T-helper 2 cell treated with Interferon-gamma antibody and Interleukin-4, amounts not matched to agents 5 μg/mL and 100 μg/mL, for 36 hours (primary cell): ENCODE measurements at regions not wholly inside any gene's neighbourhood (a gene's known extent, or its start where the extent isn't known, plus 50 kb on each side); places are given as distances from the start of the nearest gene placed in this dataset.

ENCODE experiments used
- DNase-seq: peaks from one replicate; pipeline ENCODE4 v3.0.0; 2021; ENCODE audit warnings: low spot score
- H3K27ac Mint-ChIP-seq: one replicate; pipeline ENCODE4 v1.8.0; 2021; ENCODE audit warnings: mild to moderate bottlenecking, mixed read lengths
- H3K27me3 Mint-ChIP-seq: one replicate; pipeline ENCODE4 v1.8.0; 2021; ENCODE audit warnings: low read depth, mixed read lengths
- H3K36me3 Mint-ChIP-seq: one replicate; pipeline ENCODE4 v1.8.0; 2021; ENCODE audit warnings: low read depth, mixed read lengths
- H3K4me1 Mint-ChIP-seq: one replicate; pipeline ENCODE4 v1.8.0; 2021; ENCODE audit warnings: low read depth, mixed read lengths
- H3K4me3 Mint-ChIP-seq: one replicate; pipeline ENCODE4 v1.8.0; 2022; ENCODE audit warnings: mild to moderate bottlenecking, moderate library complexity, mixed read lengths
- H3K9me3 Mint-ChIP-seq: one replicate; pipeline ENCODE4 v1.8.0; 2021; ENCODE audit warnings: mixed read lengths

DNA sequence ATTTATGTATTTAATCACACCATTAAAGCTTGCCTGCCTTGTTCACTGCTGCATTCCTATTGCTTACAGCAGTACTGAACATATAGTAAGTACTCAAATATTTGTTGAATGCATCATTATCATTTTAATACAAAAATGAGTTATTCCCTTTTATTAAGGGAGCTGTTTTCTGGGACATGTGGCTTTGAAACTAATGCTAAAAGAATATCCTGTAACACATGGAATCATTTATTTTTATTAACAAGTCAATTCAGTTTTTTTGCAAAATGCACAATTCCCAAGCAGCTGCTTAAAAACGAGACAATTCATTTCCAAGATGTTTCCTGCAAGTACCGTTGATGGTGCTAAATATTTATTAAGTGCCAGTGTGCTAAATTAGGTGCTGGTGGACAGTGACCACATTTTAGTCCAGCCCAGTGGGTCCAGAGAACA is 148.3 kb upstream of the NR3C1 start:
- no peaks in the 10 kb centered on the region for H3K27me3 Mint-ChIP-seq
- no peaks in the 10 kb centered on the region for H3K9me3 Mint-ChIP-seq
- H3K4me3 Mint-ChIP-seq = no peak overlapping the region
- H3K27ac Mint-ChIP-seq = no peak overlapping the region
- no peak for DNase-seq
- H3K36me3 Mint-ChIP-seq = no peaks in the 10 kb centered on the region
- H3K4me1 Mint-ChIP-seq = peaks cover under 1% of the 10 kb centered on the region

GRCh38 chr5:143550986-143551630 is 147.6 kb upstream of the NR3C1 start:
- Mint-ChIP-seq H3K27me3 (no peaks in the 10 kb centered on the region), H3K36me3 (no peaks in the 10 kb centered on the region), H3K4me1 (no peaks in the 10 kb centered on the region), H3K27ac (no peak overlapping the region), H3K9me3 (peaks cover under 1% of the 10 kb centered on the region), H3K4me3 (no peak overlapping the region)
- no peak for DNase-seq

GRCh38 chr5:143547342-143547741 is 143.9 kb upstream of the NR3C1 start:
- peaks cover 4% of the 10 kb centered on the region for H3K27me3 Mint-ChIP-seq
- peaks cover 3% of the 10 kb centered on the region for H3K9me3 Mint-ChIP-seq

GRCh38 chr5:143546394-143546793 is 142.9 kb upstream of the NR3C1 start:
- no peak for DNase-seq
- Mint-ChIP-seq H3K4me3 (no peak overlapping the region), H3K9me3 (peaks cover 3% of the 10 kb centered on the region), H3K27ac (no peak overlapping the region), H3K36me3 (peaks cover 1% of the 10 kb centered on the region), H3K27me3 (peaks cover 4% of the 10 kb centered on the region), H3K4me1 (peaks cover 5% of the 10 kb centered on the region)

More at GRCh38 chr5:143547342-143547741, 143.9 kb upstream of the NR3C1 start:
- H3K4me3 Mint-ChIP-seq = no peak overlapping the region
- peaks cover 1% of the 10 kb centered on the region for H3K36me3 Mint-ChIP-seq
- no peaks in the 10 kb centered on the region for H3K4me1 Mint-ChIP-seq
- no peak overlapping the region for H3K27ac Mint-ChIP-seq
- DNase-seq = no peak

GRCh38 chr5:143544606-143545005 is 141.1 kb upstream of the NR3C1 start:
- H3K36me3 Mint-ChIP-seq = peaks cover 1% of the 10 kb centered on the region
- no peak overlapping the region for H3K27ac Mint-ChIP-seq
- H3K4me1 Mint-ChIP-seq = peaks cover 5% of the 10 kb centered on the region
- peaks cover 10% of the 10 kb centered on the region for H3K9me3 Mint-ChIP-seq
- no peak overlapping the region for H3K4me3 Mint-ChIP-seq
- no peak for DNase-seq
- peaks cover 4% of the 10 kb centered on the region for H3K27me3 Mint-ChIP-seq

DNA sequence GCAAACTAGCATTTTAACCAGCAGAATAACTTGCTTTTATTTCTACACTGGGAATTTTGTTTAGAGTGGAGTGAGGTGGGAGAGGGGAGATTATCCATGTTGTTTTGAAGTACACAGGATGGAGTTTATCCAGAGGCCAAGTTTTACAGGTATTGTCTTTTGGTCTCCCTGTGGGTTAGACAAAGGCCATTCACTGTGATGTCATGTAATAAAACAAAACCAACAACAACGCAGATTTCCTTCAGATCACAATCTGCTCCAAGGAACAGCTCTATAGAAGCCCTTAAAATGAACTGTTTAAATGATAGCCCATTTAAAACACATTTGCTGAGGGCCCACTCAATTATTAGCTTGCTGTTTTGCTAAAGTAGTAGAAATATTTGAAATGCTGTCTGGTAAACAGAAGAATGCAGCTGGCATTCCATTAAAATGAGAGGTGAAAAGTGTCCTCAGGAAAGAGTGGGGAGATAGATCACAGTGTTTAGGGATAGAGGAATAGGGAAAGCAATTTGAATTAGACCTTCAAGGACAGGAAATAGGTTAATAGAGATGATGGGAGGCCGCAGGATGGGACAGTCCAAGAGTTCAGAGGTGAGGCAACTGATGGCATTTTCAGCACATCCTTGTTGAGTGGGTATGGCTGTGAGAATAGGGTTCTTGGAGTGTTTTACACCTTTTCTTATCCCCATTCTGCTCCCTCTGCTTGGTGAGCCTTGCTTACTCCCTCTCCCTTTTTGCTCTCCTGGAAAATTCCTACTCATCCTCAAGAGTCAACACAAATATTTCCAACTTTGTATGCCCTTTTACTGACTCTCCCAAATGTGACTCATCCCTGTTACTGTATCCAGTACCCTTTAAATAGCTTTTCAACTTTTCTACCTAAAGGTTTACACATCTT is 140.1 kb upstream of the NR3C1 start:
- Mint-ChIP-seq H3K9me3 (peaks cover 13% of the 10 kb centered on the region), H3K36me3 (peaks cover 1% of the 10 kb centered on the region), H3K4me3 (no peak overlapping the region), H3K4me1 (peaks cover 5% of the 10 kb centered on the region), H3K27ac (no peak overlapping the region), H3K27me3 (peaks cover 4% of the 10 kb centered on the region)
- no peak for DNase-seq

DNA sequence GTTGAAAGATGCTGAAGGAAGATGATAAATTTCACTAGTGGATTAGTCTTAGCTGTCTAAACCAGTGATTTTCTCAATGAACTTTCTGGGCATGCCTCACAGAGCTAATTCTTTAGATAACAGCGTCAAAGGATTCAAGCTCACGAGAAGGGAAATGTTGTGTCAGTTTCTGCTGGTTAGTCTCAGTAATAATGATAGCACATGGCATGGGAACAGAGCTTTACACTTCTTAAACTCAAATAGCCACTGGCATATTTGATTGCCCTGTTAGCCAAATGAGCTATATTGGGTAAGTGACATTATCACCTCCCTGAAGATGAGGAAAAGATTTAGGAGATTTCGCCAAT is 139.3 kb upstream of the NR3C1 start:
- no peak for DNase-seq
- no peak overlapping the region for H3K27ac Mint-ChIP-seq
- peaks cover 5% of the 10 kb centered on the region for H3K4me1 Mint-ChIP-seq
- peaks cover 1% of the 10 kb centered on the region for H3K36me3 Mint-ChIP-seq
- H3K27me3 Mint-ChIP-seq = peaks cover 4% of the 10 kb centered on the region
- H3K4me3 Mint-ChIP-seq = no peak overlapping the region
- H3K9me3 Mint-ChIP-seq = peaks cover 13% of the 10 kb centered on the region

DNA sequence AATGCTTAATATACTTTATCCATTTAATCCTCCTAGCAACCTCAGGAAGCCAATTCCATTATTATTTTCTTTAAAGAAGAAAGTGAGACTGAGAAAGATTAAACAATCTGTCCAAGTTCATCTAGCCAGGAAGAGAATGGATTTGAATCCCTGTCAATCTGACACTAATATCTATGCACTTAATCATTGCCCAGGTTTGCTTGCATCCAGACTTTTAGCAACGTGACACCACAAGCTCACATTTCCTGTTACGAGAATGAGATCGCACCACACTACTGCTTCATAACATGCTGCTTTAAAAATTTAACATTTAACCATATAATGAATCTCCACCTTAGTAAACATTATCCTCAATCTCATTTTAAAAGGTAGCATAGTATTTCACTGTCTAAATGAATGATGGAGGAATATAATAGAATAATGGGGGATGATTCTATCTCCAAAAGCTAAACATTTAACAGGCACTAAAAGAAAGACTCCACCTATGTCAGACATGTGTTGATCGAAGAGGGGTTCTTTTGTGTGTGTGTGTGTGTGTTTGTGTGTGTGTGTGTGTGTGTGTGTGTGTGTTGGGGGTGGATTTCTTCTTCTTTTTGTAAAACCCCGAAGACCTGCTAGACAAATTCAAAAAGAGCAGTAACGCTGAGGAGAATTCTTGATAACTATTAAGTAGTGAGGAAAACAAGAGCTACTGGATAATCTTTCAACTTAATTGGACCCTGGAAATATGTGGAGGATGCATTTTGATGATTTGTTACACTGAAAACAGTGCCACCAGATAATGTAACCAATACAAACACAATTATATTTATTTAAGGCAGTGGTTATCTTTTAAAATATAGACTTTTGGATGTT is 138.7 kb upstream of the NR3C1 start:
- Mint-ChIP-seq H3K4me3 (no peak overlapping the region), H3K27ac (no peak overlapping the region), H3K36me3 (peaks cover 1% of the 10 kb centered on the region), H3K9me3 (peaks cover 13% of the 10 kb centered on the region), H3K27me3 (peaks cover 4% of the 10 kb centered on the region), H3K4me1 (peaks cover 5% of the 10 kb centered on the region)
- DNase-seq = no peak

GRCh38 chr5:143539742-143540141 is 136.3 kb upstream of the NR3C1 start:
- Mint-ChIP-seq H3K4me1 (peaks cover 5% of the 10 kb centered on the region), H3K27me3 (peaks cover 3% of the 10 kb centered on the region), H3K9me3 (peaks cover 10% of the 10 kb centered on the region), H3K4me3 (no peak overlapping the region), H3K36me3 (peaks cover under 1% of the 10 kb centered on the region), H3K27ac (no peak overlapping the region)
- DNase-seq = no peak

- peaks cover 2% of the 10 kb centered on the region for H3K4me1 Mint-ChIP-seq
- H3K9me3 Mint-ChIP-seq = peaks cover 10% of the 10 kb centered on the region
- no peak overlapping the region for H3K4me3 Mint-ChIP-seq
- no peaks in the 10 kb centered on the region for H3K36me3 Mint-ChIP-seq
- H3K27ac Mint-ChIP-seq = no peak overlapping the region
- no peaks in the 10 kb centered on the region for H3K27me3 Mint-ChIP-seq
- no peak for DNase-seq
Observed at GRCh38 chr5:143537056-143537455, 133.6 kb upstream of the NR3C1 start.

DNA sequence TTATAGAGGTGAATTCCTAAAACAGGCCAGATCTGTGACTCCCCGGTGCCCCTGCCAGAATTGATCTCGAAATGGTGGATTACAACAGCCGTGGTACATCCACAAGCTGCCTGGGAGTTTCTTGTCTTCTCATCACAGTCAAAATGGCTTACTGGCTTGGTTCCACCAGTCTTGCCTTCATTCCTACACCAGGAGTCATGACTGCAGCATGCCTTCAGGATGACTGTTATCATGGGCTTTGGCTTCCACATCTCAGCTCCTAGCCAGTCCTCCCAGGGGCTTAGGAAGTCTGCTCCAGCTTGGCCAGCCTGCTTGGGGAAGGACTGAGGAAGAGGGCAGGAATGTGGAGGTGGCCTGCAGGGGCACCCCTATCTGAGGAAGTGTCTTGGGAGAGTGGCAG is 132.9 kb upstream of the NR3C1 start:
- no peak for DNase-seq
- Mint-ChIP-seq H3K9me3 (peaks cover 10% of the 10 kb centered on the region), H3K4me3 (no peak overlapping the region), H3K4me1 (no peaks in the 10 kb centered on the region), H3K36me3 (no peaks in the 10 kb centered on the region), H3K27me3 (no peaks in the 10 kb centered on the region), H3K27ac (no peak overlapping the region)

DNA sequence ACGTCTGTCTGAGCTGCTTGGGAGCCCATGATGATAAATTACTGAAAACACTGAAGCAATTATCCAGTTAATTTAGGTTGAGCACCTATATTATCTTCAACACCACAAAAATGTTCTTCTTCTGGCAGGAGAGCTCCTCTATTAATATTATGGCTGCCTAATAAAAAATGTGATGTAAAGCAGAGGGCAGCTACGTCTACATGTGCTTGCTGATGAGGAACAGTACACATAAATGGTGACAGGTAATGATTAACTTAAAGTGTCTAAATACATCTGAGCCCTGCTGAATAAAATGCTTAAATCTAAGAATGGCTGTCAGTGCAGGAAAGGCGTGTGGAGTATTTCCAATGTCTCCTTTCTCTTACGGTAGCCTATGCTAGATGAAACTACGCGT is 131.3 kb upstream of the NR3C1 start:
- Mint-ChIP-seq H3K27ac (no peak overlapping the region), H3K4me1 (no peaks in the 10 kb centered on the region), H3K36me3 (no peaks in the 10 kb centered on the region), H3K4me3 (no peak overlapping the region), H3K27me3 (no peaks in the 10 kb centered on the region), H3K9me3 (peaks cover 5% of the 10 kb centered on the region)
- DNase-seq = no peak

DNA sequence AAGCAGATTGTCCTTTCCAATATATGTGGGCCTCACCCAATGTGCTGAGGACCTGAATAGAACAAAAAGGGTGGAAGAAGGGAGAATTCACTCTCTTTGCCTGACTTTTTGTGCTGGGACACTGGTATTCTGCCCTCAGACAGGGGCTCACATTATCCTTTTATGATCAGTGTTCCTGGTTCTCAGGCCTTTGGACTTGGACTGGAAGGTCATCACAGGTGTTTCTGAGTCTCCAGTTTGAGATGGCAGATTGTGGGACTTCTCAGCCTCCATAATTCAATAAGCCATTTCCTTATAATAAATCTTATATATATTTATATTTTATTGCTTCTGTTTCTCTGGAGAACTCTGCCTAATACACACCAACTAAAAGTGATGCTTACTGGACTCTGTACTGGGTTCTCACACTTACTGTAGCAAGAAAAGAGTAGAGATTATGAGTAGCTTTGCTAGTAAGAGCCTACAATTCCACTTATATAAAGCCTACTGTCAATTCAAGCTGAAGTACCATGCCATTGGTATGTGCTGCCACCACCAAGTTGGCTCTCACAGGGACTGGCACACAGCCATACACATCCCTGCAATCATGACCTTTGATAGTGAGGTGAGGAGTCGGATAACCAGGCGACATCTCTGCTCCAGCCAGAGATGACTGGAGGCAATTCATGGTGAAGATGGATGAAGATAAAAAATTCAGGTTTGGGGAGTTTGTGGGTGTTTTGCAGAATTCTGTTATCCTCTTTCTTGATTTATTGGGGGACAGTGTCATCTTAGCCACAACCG is 130.7 kb upstream of the NR3C1 start:
- Mint-ChIP-seq H3K27ac (no peak overlapping the region), H3K4me1 (no peaks in the 10 kb centered on the region), H3K4me3 (no peak overlapping the region), H3K27me3 (no peaks in the 10 kb centered on the region), H3K36me3 (no peaks in the 10 kb centered on the region), H3K9me3 (no peaks in the 10 kb centered on the region)
- DNase-seq = no peak
